H1 (cell line): ENCODE measurements at regions not wholly inside any gene's neighbourhood (a gene's known extent, or its start where the extent isn't known, plus 50 kb on each side); places are given as distances from the start of the nearest gene placed in this dataset.

Experiments used
- CTCF ChIA-PET: fragments of 300-600 bp; sonication (Branson Sonifier 250); formaldehyde crosslinking; loops from one replicate; lab custom pipeline; 2021; ENCODE audit not compliant: partially characterized antibody; lab: Charles Lee
- POLR2A ChIA-PET: fragments of 300-600 bp; sonication (Branson Sonifier 250); formaldehyde crosslinking; loops from one replicate; lab custom pipeline; 2021; ENCODE audit warnings: inconsistent platforms; ENCODE audit not compliant: partially characterized antibody; lab: Charles Lee
- DNase-seq, 2 experiments: peaks; one replicate each; pipeline versions ENCODE4 v3.0.0 to v3.0.0-alpha.2; 2010 to 2022; ENCODE audit warnings: low spot score in 2 of 2, low read depth in 1 of 2, mixed read lengths in 1 of 2
- FAIRE-seq: peaks from 2 replicates; lab custom pipeline; 2011; peaks lifted over from hg19 to GRCh38; lab: Jason Lieb, UNC
- H2AFZ ChIP-seq: 2 replicates; pipeline ENCODE4 v1.8.1; 2012; ENCODE audit warnings: low read length, inconsistent platforms
- H2AK5ac ChIP-seq: 2 replicates; pipeline ENCODE4 v1.6.1; 2013; ENCODE audit warnings: low read depth, low read length
- H2BK120ac ChIP-seq: replicated peaks from 2 replicates; pipeline ENCODE3; 2013; ENCODE audit warnings: low read depth, low read length, inconsistent platforms
- H2BK12ac ChIP-seq: 2 replicates; pipeline ENCODE4 v1.6.1; 2013; ENCODE audit warnings: low read depth, low read length
- H2BK15ac ChIP-seq: 2 replicates; pipeline ENCODE4 v1.6.1; 2013; ENCODE audit warnings: low read length
- H2BK20ac ChIP-seq: 2 replicates; pipeline ENCODE4 v1.6.1; 2013; ENCODE audit warnings: low read length
- H2BK5ac ChIP-seq: 2 replicates; pipeline ENCODE4 v1.6.1; 2013; ENCODE audit warnings: low read depth, low read length
- H3K14ac ChIP-seq: 2 replicates; pipeline ENCODE4 v1.6.1; 2013; ENCODE audit warnings: inconsistent platforms; ENCODE audit not compliant: insufficient read length
- H3K18ac ChIP-seq: 2 replicates; pipeline ENCODE4 v1.6.1; 2013; ENCODE audit warnings: low read length; ENCODE audit errors: extremely low read depth
- H3K23ac ChIP-seq: 2 replicates; pipeline ENCODE4 v1.6.1; 2013; ENCODE audit warnings: inconsistent platforms; ENCODE audit not compliant: insufficient read length
- H3K23me2 ChIP-seq: 2 replicates; pipeline ENCODE4 v1.6.1; 2013; ENCODE audit warnings: low read depth, low read length
- H3K27ac ChIP-seq: 2 replicates; pipeline ENCODE4 v1.6.1; 2011; ENCODE audit warnings: low read depth, low read length, inconsistent platforms
- H3K27me3 ChIP-seq, 4 experiments: replicated peaks in 1 of 4; 1 replicate in 1 of 4; 2 replicates in 3 of 4; pipeline versions ENCODE4 v1.6.1 to v1.8.1; 2011 to 2013; ENCODE audit warnings: low read length in 3 of 4, mild to moderate bottlenecking in 3 of 4, inconsistent platforms in 2 of 4, mixed read lengths in 2 of 4, moderate library complexity in 1 of 4; ENCODE audit not compliant: control insufficient read depth in 3 of 4, insufficient read depth in 3 of 4; ENCODE audit errors: extremely low read depth in 1 of 4
- H3K36me3 ChIP-seq, 4 experiments: 2 replicates each; pipeline versions ENCODE4 v1.6.1 to v1.8.1; 2011 to 2013; ENCODE audit warnings: mild to moderate bottlenecking in 4 of 4, low read length in 3 of 4, moderate library complexity in 2 of 4, control low read depth in 1 of 4, inconsistent platforms in 1 of 4; ENCODE audit not compliant: insufficient read depth in 4 of 4, control insufficient read depth in 2 of 4
- H3K4ac ChIP-seq: replicated peaks from 2 replicates; pipeline ENCODE3; 2013; ENCODE audit warnings: low read length, low read depth, mixed read lengths, inconsistent platforms; ENCODE audit not compliant: insufficient read length
- H3K4me1 ChIP-seq, 4 experiments: replicated peaks in 1 of 4; 1 replicate in 1 of 4; 2 replicates in 3 of 4; pipeline versions ENCODE4 v1.6.1 to v1.8.1; 2011 to 2013; ENCODE audit warnings: low read length in 3 of 4, inconsistent platforms in 2 of 4, mixed read lengths in 1 of 4; ENCODE audit not compliant: insufficient read depth in 4 of 4, control insufficient read depth in 3 of 4
- H3K4me2 ChIP-seq, 2 experiments: 2 replicates each; pipeline versions ENCODE4 v1.6.1 to v1.8.1; 2011 to 2013; ENCODE audit warnings: low read depth in 2 of 2, low read length in 2 of 2, control low read depth in 1 of 2, inconsistent platforms in 1 of 2, mild to moderate bottlenecking in 1 of 2; ENCODE audit not compliant: insufficient read depth in 1 of 2
- H3K4me3 ChIP-seq, 4 experiments: fragments of 200-600, 300-600 bp in 1 of 4; sonication (generic), shearing (Covaris generic), sonication (Bioruptor Twin) in 1 of 4; 2 replicates each; pipeline versions ENCODE4 v1.5.1 to v1.8.1; 2011 to 2016; ENCODE audit warnings: low read length in 4 of 4, low read depth in 3 of 4, control low read depth in 2 of 4, inconsistent platforms in 2 of 4, mild to moderate bottlenecking in 2 of 4, mixed read lengths in 1 of 4, moderate library complexity in 1 of 4; ENCODE audit not compliant: insufficient read depth in 2 of 4; ENCODE audit errors: extremely low read depth in 1 of 4
- H3K56ac ChIP-seq: replicated peaks from 2 replicates; pipeline ENCODE3; 2013; ENCODE audit warnings: low read depth, mild to moderate bottlenecking, mixed read lengths, low read length, inconsistent platforms; ENCODE audit not compliant: insufficient read length
- H3K79me1 ChIP-seq: 2 replicates; pipeline ENCODE4 v1.6.1; 2013; ENCODE audit warnings: low read depth, low read length, control low read depth
- H3K79me2 ChIP-seq, 2 experiments: 2 replicates each; pipeline versions ENCODE4 v1.6.1 to v1.8.1; 2012 to 2013; ENCODE audit warnings: low read length in 2 of 2, mild to moderate bottlenecking in 2 of 2, inconsistent platforms in 1 of 2; ENCODE audit not compliant: insufficient read depth in 2 of 2, control insufficient read depth in 1 of 2
- H3K9ac ChIP-seq, 4 experiments: replicated peaks in 1 of 4; 1 replicate in 1 of 4; 2 replicates in 3 of 4; pipeline versions ENCODE4 v1.6.1 to v1.8.1; 2011 to 2013; ENCODE audit warnings: low read depth in 3 of 4, low read length in 3 of 4, control low read depth in 2 of 4, mild to moderate bottlenecking in 2 of 4, moderate library complexity in 2 of 4, inconsistent platforms in 1 of 4; ENCODE audit errors: extremely low read depth in 1 of 4
- H3K9me3 ChIP-seq, 2 experiments: 2 replicates each; pipeline versions ENCODE4 v1.6.1 to v1.8.1; 2012 to 2013; ENCODE audit warnings: mild to moderate bottlenecking in 2 of 2, moderate library complexity in 2 of 2, control low read depth in 1 of 2, inconsistent platforms in 1 of 2, low read depth in 1 of 2, low read length in 1 of 2, mixed read lengths in 1 of 2; ENCODE audit not compliant: insufficient read depth in 2 of 2
- H4K20me1 ChIP-seq, 2 experiments: replicated peaks in 1 of 2; 2 replicates each; pipeline versions ENCODE3 to v1.8.1; 2011 to 2013; ENCODE audit warnings: inconsistent platforms in 2 of 2, low read length in 2 of 2, mild to moderate bottlenecking in 1 of 2; ENCODE audit not compliant: insufficient read depth in 2 of 2, control insufficient read depth in 1 of 2
- H4K5ac ChIP-seq: 2 replicates; pipeline ENCODE4 v1.6.1; 2013; ENCODE audit warnings: low read length, low read depth, mixed read lengths, inconsistent platforms; ENCODE audit not compliant: insufficient read length
- H4K8ac ChIP-seq: 2 replicates; pipeline ENCODE4 v1.8.0; 2013; ENCODE audit warnings: mild to moderate bottlenecking, moderate library complexity, low read length, inconsistent platforms; ENCODE audit not compliant: insufficient read depth; ENCODE audit errors: extremely low read depth
- H4K91ac ChIP-seq: replicated peaks from 2 replicates; pipeline ENCODE3; 2013; ENCODE audit warnings: low read length, mixed read lengths, inconsistent platforms; ENCODE audit not compliant: insufficient read length
- BACH1 ChIP-seq: IDR thresholded peaks from 2 replicates; pipeline ENCODE4 v1.6.1; 2012; ENCODE audit warnings: low read length, improper control_type of control experiment
- CBX8 ChIP-seq: fragments of 300-800, 300-1000 bp; sonication (generic); IDR thresholded peaks from 2 replicates; pipeline ENCODE4 v1.7.1; 2016; ENCODE audit warnings: low read depth, low read length, borderline replicate concordance
- CHD2 ChIP-seq: IDR thresholded peaks from 2 replicates; pipeline ENCODE4 v1.6.1; 2012; ENCODE audit warnings: low read length, improper control_type of control experiment
- CREB1 ChIP-seq: IDR thresholded peaks from 2 replicates; pipeline ENCODE4 v1.6.1; 2012; ENCODE audit warnings: inconsistent platforms
- CTBP2 ChIP-seq: IDR thresholded peaks from 2 replicates; pipeline ENCODE4 v1.7.0; 2011; ENCODE audit warnings: borderline replicate concordance, mild to moderate bottlenecking, moderate library complexity, mixed read lengths, low read length; ENCODE audit not compliant: insufficient read depth, insufficient read length
- POU5F1 ChIP-seq: IDR thresholded peaks from 2 replicates; pipeline ENCODE4 v1.6.1; 2011; ENCODE audit warnings: low read depth, mild to moderate bottlenecking, low read length, moderate library complexity
- RFX5 ChIP-seq: IDR thresholded peaks from 2 replicates; pipeline ENCODE4 v1.6.1; 2011; ENCODE audit warnings: low read depth, low read length, improper control_type of control experiment, borderline replicate concordance
- SIN3A ChIP-seq, 2 experiments: IDR thresholded peaks in 1 of 2; conservative IDR thresholded peaks in 1 of 2; 2 replicates each; pipeline ENCODE4 v1.6.1; 2011 to 2012; ENCODE audit warnings: low read length in 2 of 2, improper control_type of control experiment in 1 of 2, low read depth in 1 of 2, mild to moderate bottlenecking in 1 of 2
- TBP ChIP-seq: IDR thresholded peaks from 2 replicates; pipeline ENCODE4 v1.6.1; 2011; ENCODE audit warnings: low read depth, low read length, improper control_type of control experiment
- WGBS, 2 experiments: shearing (Covaris generic) in 1 of 2; methylation state at CpG; one replicate each; pipeline versions ENCODE4 v1.1.6 to v1.1.7; 2013 to 2015; ENCODE audit warnings: low lambda C conversion rate in 2 of 2, mixed read lengths in 2 of 2, inconsistent platforms in 1 of 2, low coverage in 1 of 2, missing lambda C conversion rate in 1 of 2; ENCODE audit not compliant: insufficient replicate concordance in 2 of 2, insufficient coverage in 1 of 2, insufficient read length in 1 of 2; ENCODE audit errors: extremely low coverage in 1 of 2, missing lambda C conversion rate in 1 of 2; 5-methylcytosine and 5-hydroxymethylcytosine counted together

DNA sequence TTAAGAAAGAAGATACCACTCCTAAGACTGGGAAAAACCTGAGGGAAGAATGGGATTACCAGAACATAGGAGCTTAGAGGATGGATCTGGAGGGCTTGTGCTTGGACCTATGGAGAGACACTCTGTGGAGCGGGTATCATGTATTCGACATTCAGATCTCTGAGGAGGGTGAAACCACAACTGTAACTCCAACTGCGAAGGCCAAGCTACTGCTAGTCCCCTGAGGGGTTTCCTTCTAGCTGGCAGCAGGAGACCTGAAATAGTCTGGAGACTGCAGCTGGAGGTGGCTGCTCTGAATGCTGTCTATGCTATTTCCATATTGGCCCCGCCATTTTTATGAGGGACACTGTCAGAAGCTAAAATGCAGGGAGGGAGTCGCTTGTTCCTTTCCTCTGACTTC is 462.3 kb downstream of the PTPRC start:
- Histone ChIP-seq H4K20me1 (no peaks in the 10 kb centered on the region), H2BK5ac (no peak overlapping the region), H4K91ac (no peak overlapping the region), H3K14ac (no peak overlapping the region), H2BK20ac (no peak overlapping the region), H2BK12ac (no peak overlapping the region), H3K23ac (no peak overlapping the region), H2AFZ (no peak overlapping the region), H3K79me2 (no peaks in the 10 kb centered on the region), H3K4me1 (no peaks in the 10 kb centered on the region), H3K9ac (no peak overlapping the region), H3K27me3 (no peaks in the 10 kb centered on the region), H3K4ac (no peak overlapping the region), H3K36me3 (no peaks in the 10 kb centered on the region), H2BK15ac (no peak overlapping the region), H3K23me2 (no peaks in the 10 kb centered on the region), H3K9me3 (no peaks in the 10 kb centered on the region), H3K56ac (no peak overlapping the region), H4K8ac (no peak overlapping the region)
- CTCF ChIA-PET = interaction anchor here (3.1 kb wide), 1 partner anchor 12 kb away, joined by 9 read pairs; no protein-coding TSS in a partner anchor
- WGBS, 2 experiments = 87% methylated on average over 5 of the region's 5 CpGs; no CpG with 5 or more reads in 1 of the 2 experiments
- FAIRE-seq = no peak
- POLR2A ChIA-PET = no interaction called here
- no peak for TF ChIP-seq CBX8
- TF ChIP-seq SIN3A (conservative IDR thresholded peaks at IDR 0.05 in 1 of 2, IDR thresholded peaks at IDR 0.05 in 1 of 2; ENCODE audit: low read depth in 1 of 2, low read length in 2 of 2) = no peak
- no peak for TF ChIP-seq BACH1
- no peak for TF ChIP-seq POU5F1
- TF ChIP-seq RFX5 = no peak
- no peak for TF ChIP-seq CTBP2
- no peak for TF ChIP-seq CHD2
- TF ChIP-seq TBP = no peak
- no peak for TF ChIP-seq CREB1
- TF ChIP-seq, all 59 proteins: peak for 0
- Histone ChIP-seq H3K4me3 (no peak overlapping the region), H3K18ac (no peak overlapping the region), H4K5ac (no peak overlapping the region), H2BK120ac (no peak overlapping the region), H3K27ac (no peak overlapping the region), H2AK5ac (no peak overlapping the region), H3K79me1 (no peaks in the 10 kb centered on the region), H3K4me2 (no peak overlapping the region)
- DNase-seq = no peak
